Gastroesophageal sphincter (tissue), 3 donors: ENCODE measurements at regions not wholly inside any gene's neighbourhood (a gene's known extent, or its start where the extent isn't known, plus 50 kb on each side); places are given as distances from the start of the nearest gene placed in this dataset.
"Not testable (repeated sequence)": the region's sequence is repeated elsewhere in the genome, so short reads cannot be mapped to it uniquely, and the experiment has no call there.

Experiments used
- CTCF ChIP-seq, 4 experiments: fragments of 200-600 bp in 2 of 4; fragments of 450-650 bp in 2 of 4; sonication (generic) in 1 of 4; IDR thresholded peaks; one replicate each; pipeline ENCODE4 v1.5.1; 2017 to 2019; ENCODE audit warnings: antibody characterized with exemption in 4 of 4, mild to moderate bottlenecking in 2 of 4, moderate library complexity in 2 of 4
- POLR2AphosphoS5 ChIP-seq: sonication (generic); formaldehyde crosslinking; IDR thresholded peaks from one replicate; pipeline ENCODE4 v1.6.1; 2017; ENCODE audit warnings: antibody characterized with exemption

DNA sequence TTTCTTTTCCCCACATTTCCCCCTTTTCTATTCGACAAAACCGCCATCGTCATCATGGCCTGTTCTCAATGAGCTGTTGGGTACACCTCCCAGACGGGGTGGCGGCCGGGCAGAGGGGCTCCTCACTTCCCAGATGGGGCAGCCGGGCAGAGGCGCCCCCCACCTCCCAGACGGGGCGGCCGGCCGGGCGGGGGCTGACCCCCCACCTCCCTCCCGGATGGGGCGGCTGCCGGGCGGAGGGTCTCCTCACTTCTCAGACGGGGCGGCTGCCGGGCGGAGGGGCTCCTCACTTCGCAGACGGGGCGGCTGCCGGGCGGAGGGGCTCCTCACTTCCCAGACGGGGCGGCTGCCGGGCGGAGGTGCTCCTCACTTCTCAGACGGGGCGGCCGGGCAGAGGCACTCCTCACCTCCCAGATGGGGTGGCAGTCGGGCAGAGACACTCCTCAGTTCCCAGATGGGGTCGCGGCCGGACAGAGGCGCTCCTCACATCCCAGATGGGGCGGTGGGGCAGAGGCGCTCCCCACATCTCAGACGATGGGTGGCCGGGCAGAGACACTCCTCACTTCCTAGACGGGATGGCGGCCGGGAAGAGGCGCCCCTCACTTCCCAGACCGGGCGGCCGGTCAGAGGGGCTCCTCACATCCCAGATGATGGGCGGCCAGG lies 78.2 kb downstream of the MAT2B start:
- not testable (repeated sequence) for TF ChIP-seq CTCF (IDR thresholded peaks at IDR 0.05); POLR2AphosphoS5
